ENCODE measurements at regions not wholly inside any gene's neighbourhood (a gene's known extent, or its start where the extent isn't known, plus 50 kb on each side); places are given as distances from the start of the nearest gene placed in this dataset.

DNA sequence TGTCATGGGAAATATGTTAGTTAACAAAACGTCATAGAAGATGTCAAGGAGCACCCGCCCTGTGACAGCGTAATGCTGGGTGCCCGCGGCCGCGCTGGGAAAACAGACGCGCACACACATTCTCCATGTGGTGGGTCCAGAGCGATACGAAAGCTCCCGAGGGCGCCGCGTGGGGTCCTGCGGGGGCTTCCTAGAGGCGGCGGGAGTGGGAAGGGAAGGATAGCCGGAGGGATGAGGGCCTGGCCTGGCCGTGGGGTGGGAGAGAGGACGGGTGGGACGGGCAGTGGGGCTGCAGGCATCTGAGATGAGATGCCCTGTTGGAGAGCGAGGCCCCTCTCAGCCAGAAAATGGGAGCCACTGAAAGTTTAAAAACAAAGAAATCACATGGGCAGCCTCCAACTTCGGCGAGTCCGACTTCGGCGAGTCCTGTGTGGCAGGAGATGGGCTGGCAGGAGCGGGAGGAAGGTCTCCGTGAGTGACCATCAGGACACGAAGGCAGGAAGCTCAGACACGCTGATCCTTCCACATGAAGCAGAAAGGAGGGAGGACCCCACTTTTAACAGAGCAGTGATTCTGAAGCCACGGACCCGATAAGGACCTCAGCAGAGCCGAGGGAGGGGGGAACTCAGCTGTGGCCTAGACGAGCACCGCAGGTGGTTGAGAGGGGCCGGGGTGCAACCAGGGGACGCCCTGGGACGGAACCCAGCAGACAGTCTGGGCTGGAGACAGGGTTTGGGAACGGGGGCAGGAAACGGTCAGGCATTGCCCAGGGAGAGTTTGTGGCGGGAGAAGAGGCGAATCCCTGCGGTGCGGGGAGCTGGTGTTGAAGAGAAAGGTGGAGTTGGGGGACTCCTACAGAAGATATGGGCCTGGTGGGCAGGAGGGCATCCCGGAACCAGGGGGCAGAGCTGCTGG lies 114.1 kb upstream of the FRMD1 start:
- TF ChIP-seq, protein P1, sequence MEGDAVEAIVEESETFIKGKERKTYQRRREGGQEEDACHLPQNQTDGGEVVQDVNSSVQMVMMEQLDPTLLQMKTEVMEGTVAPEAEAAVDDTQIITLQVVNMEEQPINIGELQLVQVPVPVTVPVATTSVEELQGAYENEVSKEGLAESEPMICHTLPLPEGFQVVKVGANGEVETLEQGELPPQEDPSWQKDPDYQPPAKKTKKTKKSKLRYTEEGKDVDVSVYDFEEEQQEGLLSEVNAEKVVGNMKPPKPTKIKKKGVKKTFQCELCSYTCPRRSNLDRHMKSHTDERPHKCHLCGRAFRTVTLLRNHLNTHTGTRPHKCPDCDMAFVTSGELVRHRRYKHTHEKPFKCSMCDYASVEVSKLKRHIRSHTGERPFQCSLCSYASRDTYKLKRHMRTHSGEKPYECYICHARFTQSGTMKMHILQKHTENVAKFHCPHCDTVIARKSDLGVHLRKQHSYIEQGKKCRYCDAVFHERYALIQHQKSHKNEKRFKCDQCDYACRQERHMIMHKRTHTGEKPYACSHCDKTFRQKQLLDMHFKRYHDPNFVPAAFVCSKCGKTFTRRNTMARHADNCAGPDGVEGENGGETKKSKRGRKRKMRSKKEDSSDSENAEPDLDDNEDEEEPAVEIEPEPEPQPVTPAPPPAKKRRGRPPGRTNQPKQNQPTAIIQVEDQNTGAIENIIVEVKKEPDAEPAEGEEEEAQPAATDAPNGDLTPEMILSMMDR (IDR thresholded peaks at IDR 0.05), result no peak
- no peak for TF ChIP-seq POLR2A (IDR thresholded peaks at IDR 0.05)
- TF ChIP-seq POLR2AphosphoS5 (IDR thresholded peaks at IDR 0.05), result no peak
